Epithelial cell of proximal tubule (primary cell): ENCODE measurements at regions not wholly inside any gene's neighbourhood (a gene's known extent, or its start where the extent isn't known, plus 50 kb on each side); places are given as distances from the start of the nearest gene placed in this dataset.

Source experiments
- DNase-seq: peaks from one replicate; pipeline ENCODE4 v3.0.0-alpha.2; 2011; ENCODE audit warnings: low read depth
- H3K4me3 ChIP-seq: 2 replicates; pipeline ENCODE4 v1.5.1; 2011; ENCODE audit warnings: low read depth, mild to moderate bottlenecking, low read length
- CTCF ChIP-seq: conservative IDR thresholded peaks from 2 replicates; pipeline ENCODE4 v1.5.1; 2012; ENCODE audit warnings: low read depth, mild to moderate bottlenecking, low read length

- DNase-seq = no peak
- no peak overlapping the region for H3K4me3 ChIP-seq
- TF ChIP-seq CTCF = no peak
Observed at GRCh38 chr4:29295280-29295679, 1424.9 kb upstream of the PCDH7 start.

- TF ChIP-seq CTCF = no peak
- H3K4me3 ChIP-seq = no peak overlapping the region
- no peak for DNase-seq
Observed at GRCh38 chr4:29304595-29304994, 1415.6 kb upstream of the PCDH7 start.

GRCh38 chr4:29307256-29307655 lies 1412.9 kb upstream of the PCDH7 start:
- H3K4me3 ChIP-seq = no peak overlapping the region
- no peak for TF ChIP-seq CTCF
- no peak for DNase-seq

- no peak overlapping the region for H3K4me3 ChIP-seq
- DNase-seq = no peak
- no peak for TF ChIP-seq CTCF
Observed at GRCh38 chr4:29307755-29308154, 1412.4 kb upstream of the PCDH7 start.

- no peak overlapping the region for H3K4me3 ChIP-seq
- no peak for TF ChIP-seq CTCF
- DNase-seq = no peak
Observed at GRCh38 chr4:29309050-29309449, 1411.1 kb upstream of the PCDH7 start.

GRCh38 chr4:29310252-29310651 lies 1409.9 kb upstream of the PCDH7 start:
- no peak for TF ChIP-seq CTCF
- DNase-seq = no peak
- no peak overlapping the region for H3K4me3 ChIP-seq

GRCh38 chr4:29311247-29311646 lies 1408.9 kb upstream of the PCDH7 start:
- H3K4me3 ChIP-seq = no peak overlapping the region
- no peak for TF ChIP-seq CTCF
- DNase-seq = no peak
